HG03432 (cell line): ENCODE measurements at regions not wholly inside any gene's neighbourhood (a gene's known extent, or its start where the extent isn't known, plus 50 kb on each side); places are given as distances from the start of the nearest gene placed in this dataset.
"Not testable (repeated sequence)": the region's sequence is repeated elsewhere in the genome, so short reads cannot be mapped to it uniquely, and the experiment has no call there.

Experiments
- ATAC-seq: cut with Tn5 transposase; IDR thresholded peaks from one replicate; pipeline ENCODE4 v1.9.1; 2021; ENCODE audit warnings: mild to moderate bottlenecking, moderate library complexity; ENCODE audit not compliant: unreplicated experiment

GRCh38 chr14:89534902-89535685 lies 118.1 kb upstream of the FOXN3 start:
- ATAC-seq = no peak

GRCh38 chr14:89533766-89534165 lies 116.7 kb upstream of the FOXN3 start:
- ATAC-seq = no peak

GRCh38 chr14:89533136-89533535 lies 116.1 kb upstream of the FOXN3 start:
- ATAC-seq = no peak

GRCh38 chr14:89531661-89532335 lies 114.8 kb upstream of the FOXN3 start:
- ATAC-seq = no peak

GRCh38 chr14:89524990-89525667 lies 108.1 kb upstream of the FOXN3 start:
- no peak for ATAC-seq

DNA sequence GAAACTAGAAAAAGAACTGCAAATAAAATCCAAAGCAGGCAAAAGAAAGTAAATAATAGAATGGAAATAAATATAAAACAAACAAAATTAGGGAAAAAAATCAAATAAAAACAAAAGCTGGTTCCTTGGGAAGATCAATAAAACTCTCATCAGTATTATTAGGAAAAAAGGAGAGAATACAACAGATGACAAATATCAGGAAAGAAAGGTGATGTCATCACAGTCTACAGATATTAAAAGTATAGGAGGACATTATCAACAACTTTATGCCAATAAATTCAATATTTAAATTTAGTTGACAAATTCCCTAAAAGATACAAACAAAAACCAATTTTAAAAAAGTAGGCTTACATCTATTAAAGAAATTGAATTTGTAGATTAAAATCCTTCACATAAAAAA lies 107.4 kb upstream of the FOXN3 start:
- ATAC-seq = no peak

DNA sequence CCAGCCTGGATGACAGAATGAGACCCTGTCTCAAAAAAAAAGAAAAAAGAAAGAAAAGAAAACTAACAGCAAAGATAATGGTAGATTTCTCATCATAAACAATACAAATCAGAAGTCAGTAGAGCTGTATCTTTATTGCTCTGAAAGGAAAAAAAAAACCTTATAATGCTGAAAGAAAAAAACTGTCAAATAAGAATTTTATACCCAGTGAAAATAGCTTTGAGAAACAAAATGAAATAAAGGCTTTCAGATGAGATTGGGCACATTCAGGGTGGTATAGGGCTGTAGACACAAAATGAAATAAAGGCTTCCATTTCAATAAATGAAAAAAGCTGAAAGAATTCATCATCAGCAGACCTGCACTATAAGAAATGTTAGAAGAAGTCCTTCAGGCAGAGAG lies 105.0 kb upstream of the FOXN3 start:
- ATAC-seq = no peak

GRCh38 chr14:89519040-89519439 lies 102.0 kb upstream of the FOXN3 start:
- ATAC-seq = no peak

DNA sequence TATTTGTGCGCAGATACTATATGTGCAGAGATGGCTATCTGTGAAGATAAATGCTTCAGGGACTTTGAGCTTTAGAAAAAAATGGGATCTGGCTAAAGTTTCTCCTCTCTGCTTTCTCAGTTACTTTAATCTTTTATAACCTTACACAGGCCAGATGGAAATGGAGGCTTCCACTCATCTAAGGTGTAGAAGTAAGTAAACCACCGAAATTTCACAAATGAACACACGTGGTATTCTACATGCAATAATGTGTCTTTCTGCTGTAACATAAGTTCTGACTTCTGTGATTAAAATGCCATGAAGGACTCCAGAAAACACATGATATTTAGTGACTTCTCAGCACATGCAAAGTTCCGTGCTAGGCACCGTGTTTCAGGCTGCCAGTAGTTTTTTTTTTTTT lies 99.1 kb upstream of the FOXN3 start:
- ATAC-seq = no peak

- no peak for ATAC-seq
These were observed 97.6 kb upstream of the FOXN3 start for GRCh38 chr14:89514601-89515000.

DNA sequence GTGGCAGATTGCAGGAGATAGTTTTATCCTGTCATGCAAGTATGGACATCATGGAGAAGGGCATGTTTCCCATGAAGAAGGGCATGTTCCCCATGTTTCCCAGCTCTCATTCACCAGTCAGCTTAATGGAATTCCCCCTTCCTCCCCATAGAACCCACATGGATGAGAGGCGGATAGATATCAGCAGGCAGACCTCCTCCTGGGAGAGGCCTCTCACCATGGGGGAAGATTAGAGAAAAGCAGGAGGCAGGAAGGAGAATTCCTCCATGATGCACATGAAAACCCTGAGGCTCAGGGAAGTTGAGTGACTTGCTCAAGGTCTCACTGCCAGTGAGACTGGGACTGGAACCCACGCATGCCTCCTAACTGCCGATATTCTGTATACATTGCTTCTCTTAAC lies 92.9 kb upstream of the FOXN3 start:
- ATAC-seq = no peak

DNA sequence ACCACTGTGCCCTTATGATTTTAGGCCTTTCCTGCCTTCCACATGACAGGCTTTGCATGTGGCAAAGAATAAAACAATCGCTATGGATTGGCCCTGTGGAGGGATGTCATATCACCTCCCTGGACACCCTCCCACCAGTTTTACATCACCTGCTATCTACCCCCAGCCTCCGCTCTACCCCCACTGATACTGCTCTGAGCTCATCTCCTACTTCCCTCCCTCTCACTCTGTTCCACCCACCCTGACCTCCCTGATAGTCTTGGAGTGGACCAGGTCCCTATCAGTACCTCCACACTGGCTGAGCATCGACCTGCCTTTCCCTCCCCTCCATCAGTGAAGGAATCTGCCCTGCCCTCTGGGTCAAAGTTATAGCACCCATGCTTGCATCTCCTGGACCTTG lies 91.8 kb upstream of the FOXN3 start:
- no peak for ATAC-seq

DNA sequence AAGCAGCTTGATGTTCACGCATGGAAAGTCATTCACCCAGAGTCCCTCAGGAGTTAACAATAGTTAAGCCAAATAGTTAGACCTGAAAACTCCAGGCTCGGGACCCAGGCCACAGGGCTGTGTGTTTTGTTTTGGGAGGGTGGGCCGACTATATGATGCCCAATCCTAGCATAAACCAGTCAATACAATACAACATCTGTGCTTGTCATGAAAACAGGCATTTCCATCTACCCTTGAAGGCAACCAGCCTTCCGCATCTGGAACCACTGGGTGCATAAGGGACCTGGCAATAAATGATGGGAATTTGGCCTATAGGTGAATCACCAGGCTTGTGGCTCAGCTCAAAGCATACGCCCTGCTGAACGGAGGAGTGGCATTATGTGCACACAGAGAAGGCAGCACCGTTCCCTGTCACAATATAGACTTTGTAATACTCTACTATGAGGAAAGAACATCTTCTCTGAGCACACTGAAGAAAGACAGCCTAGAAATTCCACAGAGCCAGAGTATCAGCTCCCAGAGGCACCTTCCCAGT lies 91.0 kb upstream of the FOXN3 start:
- ATAC-seq = no peak

DNA sequence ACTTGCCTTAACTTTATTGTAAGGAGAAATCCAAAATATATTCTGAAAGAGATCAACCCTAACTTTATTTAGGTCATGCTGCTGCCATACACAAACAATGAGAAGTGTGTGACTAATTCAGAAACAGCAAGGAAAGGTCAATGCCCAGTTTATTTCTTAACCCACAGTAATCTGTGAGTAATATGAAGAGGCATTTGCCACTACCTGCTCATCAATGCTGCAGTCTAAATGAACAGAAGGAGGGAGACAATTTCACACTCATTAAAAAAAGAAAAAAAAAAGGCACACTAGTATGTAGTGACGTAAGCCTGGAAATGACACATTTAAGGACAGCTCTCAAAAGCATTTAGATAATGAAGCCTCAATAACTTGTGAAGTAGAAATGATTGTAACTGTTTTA lies 90.5 kb upstream of the FOXN3 start:
- ATAC-seq = peak; percentile 42

- ATAC-seq = not testable (repeated sequence)
These were observed 89.9 kb upstream of the FOXN3 start for GRCh38 chr14:89506891-89507452.

- ATAC-seq = peak; percentile 72
These were observed 87.7 kb upstream of the FOXN3 start for GRCh38 chr14:89504602-89505313.

DNA sequence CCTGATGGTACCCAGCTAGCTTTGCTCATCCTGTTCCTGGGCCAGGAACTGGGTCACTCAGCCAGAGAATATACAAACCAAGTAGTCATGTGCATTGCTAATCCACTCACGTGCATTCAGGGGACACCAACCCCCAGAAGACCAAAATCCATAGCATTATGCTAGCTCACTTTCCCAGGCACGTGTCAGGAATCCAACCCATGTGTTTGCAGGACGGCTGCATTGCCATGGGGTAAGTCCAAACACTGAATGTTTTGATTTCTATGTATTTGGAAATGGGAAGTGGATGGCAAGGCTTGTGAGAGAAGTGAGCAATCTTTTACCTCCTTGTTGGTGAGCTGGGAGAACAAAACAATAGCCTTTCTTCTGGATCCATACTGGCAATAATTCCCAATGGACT lies 87.1 kb upstream of the FOXN3 start:
- ATAC-seq = no peak

DNA sequence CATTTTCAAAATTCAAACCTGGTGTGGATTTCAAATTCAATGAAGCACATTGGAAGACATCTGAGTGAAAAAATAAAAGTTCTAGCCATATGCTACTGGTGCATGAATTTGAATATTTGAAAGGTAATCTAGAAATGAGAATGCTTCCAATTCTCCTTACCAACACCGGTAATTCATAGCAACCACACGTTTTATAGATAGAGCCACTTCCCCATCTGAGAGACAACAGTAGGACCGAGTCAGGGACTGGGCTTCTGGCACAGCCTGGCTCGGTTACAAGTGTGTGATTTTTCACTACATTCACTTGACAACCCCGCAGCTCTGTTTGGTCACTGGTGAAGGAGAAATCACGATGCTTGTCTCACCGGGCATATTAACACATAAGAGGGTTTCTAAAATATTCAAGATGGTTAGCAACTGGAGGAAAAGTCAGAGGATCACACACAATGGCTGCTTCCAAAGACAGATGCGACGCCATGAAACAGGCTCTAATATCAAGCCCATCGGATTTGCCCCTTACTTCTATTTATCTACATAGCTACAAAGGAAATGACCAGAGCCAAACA lies 86.5 kb upstream of the FOXN3 start:
- no peak for ATAC-seq

DNA sequence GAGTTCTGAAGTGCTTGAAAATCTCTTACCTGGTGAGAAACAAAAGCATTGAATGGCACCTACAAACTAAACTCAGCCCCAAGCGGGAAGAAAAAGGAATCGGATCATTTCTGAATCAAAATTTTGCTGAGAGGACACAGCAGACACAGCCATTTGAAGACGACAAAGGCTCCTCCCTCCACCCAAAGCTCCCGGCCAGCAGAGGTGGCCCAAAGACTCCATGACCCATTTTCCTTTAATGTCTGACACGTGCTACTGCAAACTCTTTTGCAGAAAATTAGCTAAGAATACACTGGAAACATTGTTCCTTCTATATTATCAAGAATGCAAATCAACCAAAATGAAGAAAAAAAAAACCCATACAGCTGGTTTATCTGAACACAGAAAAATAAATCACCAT lies 85.9 kb upstream of the FOXN3 start:
- ATAC-seq = no peak

GRCh38 chr14:89501381-89501780 lies 84.3 kb upstream of the FOXN3 start:
- no peak for ATAC-seq
